NB4 (cell line): ENCODE measurements at regions not wholly inside any gene's neighbourhood (a gene's known extent, or its start where the extent isn't known, plus 50 kb on each side); places are given as distances from the start of the nearest gene placed in this dataset.

Experiments
- POLR2A ChIP-seq: IDR thresholded peaks from 2 replicates; pipeline ENCODE4 v1.6.1; 2011; ENCODE audit warnings: mild to moderate bottlenecking; ENCODE audit not compliant: insufficient read length; ENCODE audit errors: extremely low read depth
- TF ChIP-seq, protein P1 (sequence below): IDR thresholded peaks from one replicate; pipeline ENCODE4 v1.5.1; 2012; ENCODE audit warnings: low read depth, low read length

DNA sequence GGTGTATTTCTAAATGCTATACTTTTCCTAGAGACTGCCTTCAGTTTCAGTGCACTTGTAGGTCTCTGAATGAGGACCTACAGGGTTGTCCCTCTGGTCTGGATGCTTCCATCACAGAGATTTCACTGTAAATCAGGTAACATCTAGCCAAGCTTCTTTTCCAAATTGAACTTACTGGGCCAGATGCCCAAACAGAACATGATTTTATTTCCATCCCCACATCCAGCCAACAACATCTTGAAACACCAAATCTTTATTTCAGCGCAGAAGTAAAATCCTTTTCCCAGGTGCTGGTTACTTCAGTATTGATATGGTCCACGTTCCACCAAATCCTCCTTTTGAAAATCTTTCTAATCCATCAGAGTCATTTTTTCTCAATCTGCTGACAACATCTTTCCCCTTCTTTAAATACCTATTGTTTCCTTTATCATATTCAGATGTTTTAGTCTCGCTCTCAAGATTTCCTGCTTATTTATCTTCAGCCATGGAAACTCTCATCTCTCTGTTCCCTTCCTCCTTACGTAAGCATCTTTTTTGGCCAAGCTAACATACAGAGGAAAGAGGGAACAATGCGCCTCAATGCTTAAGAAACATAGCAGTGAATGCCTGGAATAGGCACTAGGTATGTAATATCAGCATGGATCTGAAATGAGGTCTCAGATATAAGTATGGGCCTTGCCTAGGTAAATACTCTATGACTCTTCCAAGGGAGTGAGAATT is 201.2 kb upstream of the MTNR1B start:
- TF ChIP-seq, protein P1, sequence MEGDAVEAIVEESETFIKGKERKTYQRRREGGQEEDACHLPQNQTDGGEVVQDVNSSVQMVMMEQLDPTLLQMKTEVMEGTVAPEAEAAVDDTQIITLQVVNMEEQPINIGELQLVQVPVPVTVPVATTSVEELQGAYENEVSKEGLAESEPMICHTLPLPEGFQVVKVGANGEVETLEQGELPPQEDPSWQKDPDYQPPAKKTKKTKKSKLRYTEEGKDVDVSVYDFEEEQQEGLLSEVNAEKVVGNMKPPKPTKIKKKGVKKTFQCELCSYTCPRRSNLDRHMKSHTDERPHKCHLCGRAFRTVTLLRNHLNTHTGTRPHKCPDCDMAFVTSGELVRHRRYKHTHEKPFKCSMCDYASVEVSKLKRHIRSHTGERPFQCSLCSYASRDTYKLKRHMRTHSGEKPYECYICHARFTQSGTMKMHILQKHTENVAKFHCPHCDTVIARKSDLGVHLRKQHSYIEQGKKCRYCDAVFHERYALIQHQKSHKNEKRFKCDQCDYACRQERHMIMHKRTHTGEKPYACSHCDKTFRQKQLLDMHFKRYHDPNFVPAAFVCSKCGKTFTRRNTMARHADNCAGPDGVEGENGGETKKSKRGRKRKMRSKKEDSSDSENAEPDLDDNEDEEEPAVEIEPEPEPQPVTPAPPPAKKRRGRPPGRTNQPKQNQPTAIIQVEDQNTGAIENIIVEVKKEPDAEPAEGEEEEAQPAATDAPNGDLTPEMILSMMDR = no peak
- TF ChIP-seq POLR2A = no peak
